HEK293 (cell line): ENCODE measurements at regions not wholly inside any gene's neighbourhood (a gene's known extent, or its start where the extent isn't known, plus 50 kb on each side); places are given as distances from the start of the nearest gene placed in this dataset.

Source experiments
- CTCF ChIA-PET: fragments of 350-600 bp; formaldehyde crosslinking; extraction: SDS; loops from one replicate; lab custom pipeline; 2021; ENCODE audit warnings: antibody characterized with exemption; lab: Yijun Ruan, JAX
- POLR2A ChIA-PET: fragments of 300-600 bp; formaldehyde crosslinking; extraction: SDS; loops from one replicate; lab custom pipeline; 2020; ENCODE audit warnings: antibody characterized with exemption, inconsistent platforms; lab: Yijun Ruan, JAX
- H3K27ac ChIP-seq: fragments of 200-500 bp; sonication (Bioruptor generic); 2 replicates; pipeline ENCODE4 v1.5.1; 2014; ENCODE audit warnings: low read depth, low read length, control low read depth, inconsistent platforms; ENCODE audit errors: extremely low read depth
- H3K36me3 ChIP-seq, 2 experiments: fragments of 200-500 bp in 1 of 2; sonication (Bioruptor generic) in 1 of 2; 1 replicate in 1 of 2; 2 replicates in 1 of 2; pipeline ENCODE4 v1.5.1; 2014 to 2017; ENCODE audit warnings: inconsistent platforms in 2 of 2, low read length in 2 of 2; ENCODE audit not compliant: control insufficient read depth in 2 of 2, insufficient read depth in 1 of 2
- H3K4me1 ChIP-seq: fragments of 200-500 bp; sonication (Bioruptor generic); 2 replicates; pipeline ENCODE4 v1.5.1; 2014; ENCODE audit warnings: mild to moderate bottlenecking, low read length, inconsistent platforms; ENCODE audit not compliant: control insufficient read depth, insufficient read depth
- H3K4me3 ChIP-seq: 2 replicates; pipeline ENCODE4 v1.5.1; 2011; ENCODE audit warnings: low read depth, mild to moderate bottlenecking, control low read depth, low read length, moderate library complexity
- H3K9me3 ChIP-seq: fragments of 200-500 bp; sonication (Bioruptor generic); 2 replicates; pipeline ENCODE4 v1.5.1; 2014; ENCODE audit warnings: low read depth, low read length, inconsistent platforms; ENCODE audit not compliant: control insufficient read depth, insufficient read depth
- HOXD13 ChIP-seq: sonication (generic); formaldehyde crosslinking; IDR thresholded peaks from 2 replicates; pipeline ENCODE4 v1.8.0; 2022; ENCODE audit warnings: missing genetic modification reagents, borderline replicate concordance
- KLF1 ChIP-seq: fragments of 450-650 bp; formaldehyde crosslinking; IDR thresholded peaks from 2 replicates; pipeline ENCODE4 v1.5.1; 2016; ENCODE audit warnings: missing biosample characterization, missing genetic modification characterization
- SCRT2 ChIP-seq: fragments of 450-650 bp; formaldehyde crosslinking; IDR thresholded peaks from 2 replicates; pipeline ENCODE4 v1.5.1; 2016; ENCODE audit warnings: missing biosample characterization, missing genetic modification characterization
- ZBTB17 ChIP-seq: fragments of 450-650 bp; formaldehyde crosslinking; IDR thresholded peaks from 2 replicates; pipeline ENCODE4 v1.5.1; 2016; ENCODE audit warnings: missing biosample characterization, missing genetic modification characterization
- ZNF114 ChIP-seq: fragments of 450-650 bp; formaldehyde crosslinking; IDR thresholded peaks from 2 replicates; pipeline ENCODE4 v1.5.0; 2017; ENCODE audit warnings: missing biosample characterization, missing genetic modification characterization
- ZNF121 ChIP-seq: fragments of 450-650 bp; formaldehyde crosslinking; IDR thresholded peaks from 2 replicates; pipeline ENCODE4 v1.5.1; 2016; ENCODE audit warnings: missing biosample characterization, missing genetic modification characterization
- ZNF146 ChIP-seq: fragments of 450-650 bp; formaldehyde crosslinking; IDR thresholded peaks from 2 replicates; pipeline ENCODE4 v1.5.1; 2016; ENCODE audit warnings: missing biosample characterization, missing genetic modification characterization
- ZNF202 ChIP-seq: fragments of 450-650 bp; formaldehyde crosslinking; IDR thresholded peaks from 2 replicates; pipeline ENCODE4 v1.5.1; 2016; ENCODE audit warnings: missing biosample characterization, missing genetic modification characterization, borderline replicate concordance
- ZNF274 ChIP-seq, 2 experiments: fragments of 200-500 bp in 1 of 2; fragments of 450-650 bp in 1 of 2; sonication (Bioruptor generic) in 1 of 2; formaldehyde crosslinking in 1 of 2; IDR thresholded peaks; 2 replicates each; pipeline versions ENCODE4 v1.5.1 to v1.6.1; 2014 to 2016; ENCODE audit warnings: borderline replicate concordance in 1 of 2, inconsistent platforms in 1 of 2, low read length in 1 of 2, missing biosample characterization in 1 of 2, missing genetic modification characterization in 1 of 2
- ZNF37A ChIP-seq: fragments of 450-650 bp; IDR thresholded peaks from 2 replicates; pipeline ENCODE4 v1.5.1; 2018; ENCODE audit warnings: missing biosample characterization, missing genetic modification characterization
- ZNF473 ChIP-seq: fragments of 450-650 bp; formaldehyde crosslinking; IDR thresholded peaks from 2 replicates; pipeline ENCODE4 v1.5.1; 2017; ENCODE audit warnings: missing biosample characterization, missing genetic modification characterization
- ZNF544 ChIP-seq: fragments of 450-650 bp; formaldehyde crosslinking; IDR thresholded peaks from 2 replicates; pipeline ENCODE4 v1.5.0; 2017; ENCODE audit warnings: missing biosample characterization, missing genetic modification characterization
- ZNF561 ChIP-seq: fragments of 450-650 bp; IDR thresholded peaks from 2 replicates; pipeline ENCODE4 v1.5.1; 2018; ENCODE audit warnings: missing biosample characterization, missing genetic modification characterization, borderline replicate concordance
- ZNF660 ChIP-seq: fragments of 450-650 bp; IDR thresholded peaks from 2 replicates; pipeline ENCODE4 v1.5.1; 2018; ENCODE audit warnings: missing biosample characterization, mild to moderate bottlenecking, missing genetic modification characterization
- ZNF701 ChIP-seq: fragments of 450-650 bp; formaldehyde crosslinking; IDR thresholded peaks from 2 replicates; pipeline ENCODE4 v1.5.1; 2016; ENCODE audit warnings: missing biosample characterization, missing genetic modification characterization
- ZNF776 ChIP-seq: fragments of 450-650 bp; formaldehyde crosslinking; IDR thresholded peaks from 2 replicates; pipeline ENCODE4 v1.5.0; 2017; ENCODE audit warnings: missing biosample characterization, missing genetic modification characterization, borderline replicate concordance
- ZNF792 ChIP-seq: fragments of 450-650 bp; formaldehyde crosslinking; IDR thresholded peaks from 2 replicates; pipeline ENCODE4 v1.5.1; 2016; ENCODE audit warnings: missing biosample characterization, missing genetic modification characterization
- TF ChIP-seq, protein P1 (sequence below): fragments of 450-650 bp; IDR thresholded peaks from 2 replicates; pipeline ENCODE4 v1.5.1; 2018; ENCODE audit warnings: missing biosample characterization, missing genetic modification characterization
- TF ChIP-seq, protein P2 (sequence below): fragments of 450-650 bp; formaldehyde crosslinking; IDR thresholded peaks from 2 replicates; pipeline ENCODE4 v1.5.1; 2017; ENCODE audit warnings: missing biosample characterization, missing genetic modification characterization
- TF ChIP-seq, protein P3 (sequence below): fragments of 450-650 bp; formaldehyde crosslinking; IDR thresholded peaks from 2 replicates; pipeline ENCODE4; 2016; ENCODE audit warnings: missing biosample characterization, missing genetic modification characterization
- TF ChIP-seq, protein P4 (sequence below): fragments of 450-650 bp; formaldehyde crosslinking; IDR thresholded peaks from 2 replicates; pipeline ENCODE4 v1.5.1; 2016; ENCODE audit warnings: missing biosample characterization, missing genetic modification characterization

DNA sequence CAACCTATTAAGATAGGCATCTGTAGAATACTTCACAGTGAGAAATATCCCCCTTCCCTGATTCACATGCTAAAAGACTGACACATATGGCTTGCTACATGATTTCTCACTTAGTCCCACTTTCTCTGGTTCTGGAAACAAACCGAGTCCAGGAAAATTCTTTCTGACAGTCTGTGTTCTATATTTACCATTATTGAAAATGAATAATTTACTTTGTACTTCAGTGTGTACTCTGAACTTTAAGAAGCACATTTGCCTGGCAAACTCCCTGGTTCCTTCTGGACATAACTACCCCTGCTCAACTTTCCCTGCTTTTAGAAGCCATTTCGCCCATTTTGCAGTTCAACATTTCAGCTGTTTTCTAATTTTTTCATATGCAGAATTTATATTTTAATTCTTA, 53.6 kb downstream of the APCS start:
- CTCF ChIA-PET: no interaction called here
- Histone ChIP-seq H3K4me1 (no peaks in the 10 kb centered on the region), H3K27ac (no peak overlapping the region), H3K4me3 (no peak overlapping the region), H3K9me3 (no peaks in the 10 kb centered on the region), H3K36me3 (no peaks in the 10 kb centered on the region)
- POLR2A ChIA-PET: no interaction called here
- TF ChIP-seq ZNF792 (no peak), SCRT2 (tag by site-specific recombination) (no peak), ZNF202 (tag by site-specific recombination) (no peak), ZNF114 (tag by site-specific recombination) (no peak), ZNF544 (tag by site-specific recombination) (no peak), ZNF561 (tag by site-specific recombination) (no peak), ZNF146 (tag by site-specific recombination) (no peak)
- TF ChIP-seq, protein P1, sequence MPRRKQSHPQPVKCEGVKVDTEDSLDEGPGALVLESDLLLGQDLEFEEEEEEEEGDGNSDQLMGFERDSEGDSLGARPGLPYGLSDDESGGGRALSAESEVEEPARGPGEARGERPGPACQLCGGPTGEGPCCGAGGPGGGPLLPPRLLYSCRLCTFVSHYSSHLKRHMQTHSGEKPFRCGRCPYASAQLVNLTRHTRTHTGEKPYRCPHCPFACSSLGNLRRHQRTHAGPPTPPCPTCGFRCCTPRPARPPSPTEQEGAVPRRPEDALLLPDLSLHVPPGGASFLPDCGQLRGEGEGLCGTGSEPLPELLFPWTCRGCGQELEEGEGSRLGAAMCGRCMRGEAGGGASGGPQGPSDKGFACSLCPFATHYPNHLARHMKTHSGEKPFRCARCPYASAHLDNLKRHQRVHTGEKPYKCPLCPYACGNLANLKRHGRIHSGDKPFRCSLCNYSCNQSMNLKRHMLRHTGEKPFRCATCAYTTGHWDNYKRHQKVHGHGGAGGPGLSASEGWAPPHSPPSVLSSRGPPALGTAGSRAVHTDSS: no peak

DNA sequence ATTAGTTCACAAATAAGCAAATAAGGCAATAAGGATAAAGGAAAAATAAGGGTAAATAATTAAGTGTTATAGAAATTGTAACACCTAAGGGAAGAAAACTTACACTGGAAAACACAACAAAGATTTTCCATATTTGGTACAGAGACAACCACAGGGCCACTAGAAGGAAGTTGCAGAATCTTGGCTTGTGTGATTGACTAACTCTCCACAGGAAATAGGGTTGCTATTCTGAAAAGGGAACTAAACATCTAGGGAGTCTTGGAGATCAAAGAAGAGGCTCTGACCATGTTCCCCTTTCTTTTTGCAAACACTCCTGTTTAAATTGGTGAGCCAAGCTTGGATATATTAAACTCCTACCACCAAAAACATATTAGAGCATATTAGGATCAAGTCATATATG, 59.1 kb downstream of the APCS start:
- Histone ChIP-seq H3K4me3 (no peak overlapping the region), H3K27ac (no peak overlapping the region), H3K9me3 (no peaks in the 10 kb centered on the region), H3K36me3 (no peaks in the 10 kb centered on the region)
- ChIA-PET POLR2A (no interaction called here), CTCF (no interaction called here)
- TF ChIP-seq, protein P2, sequence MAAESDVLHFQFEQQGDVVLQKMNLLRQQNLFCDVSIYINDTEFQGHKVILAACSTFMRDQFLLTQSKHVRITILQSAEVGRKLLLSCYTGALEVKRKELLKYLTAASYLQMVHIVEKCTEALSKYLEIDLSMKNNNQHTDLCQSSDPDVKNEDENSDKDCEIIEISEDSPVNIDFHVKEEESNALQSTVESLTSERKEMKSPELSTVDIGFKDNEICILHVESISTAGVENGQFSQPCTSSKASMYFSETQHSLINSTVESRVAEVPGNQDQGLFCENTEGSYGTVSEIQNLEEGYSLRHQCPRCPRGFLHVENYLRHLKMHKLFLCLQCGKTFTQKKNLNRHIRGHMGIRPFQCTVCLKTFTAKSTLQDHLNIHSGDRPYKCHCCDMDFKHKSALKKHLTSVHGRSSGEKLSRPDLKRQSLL: no peak
- TF ChIP-seq ZNF561 (tag by site-specific recombination) (no peak), HOXD13 (CRISPR knock-in tag) (no peak), ZNF274 (IDR thresholded peaks at IDR 0.05; ENCODE audit: low read length) (no peak), ZNF274 (tag by site-specific recombination; IDR thresholded peaks at IDR 0.05; ENCODE audit: borderline replicate concordance) (no peak), ZNF776 (tag by site-specific recombination) (no peak), ZNF121 (tag by site-specific recombination) (no peak), ZBTB17 (tag by site-specific recombination) (no peak), ZNF473 (tag by site-specific recombination) (no peak), ZNF37A (no peak), ZNF660 (tag by site-specific recombination) (no peak), ZNF701 (no peak), KLF1 (tag by site-specific recombination) (no peak)
- TF ChIP-seq, protein P3, sequence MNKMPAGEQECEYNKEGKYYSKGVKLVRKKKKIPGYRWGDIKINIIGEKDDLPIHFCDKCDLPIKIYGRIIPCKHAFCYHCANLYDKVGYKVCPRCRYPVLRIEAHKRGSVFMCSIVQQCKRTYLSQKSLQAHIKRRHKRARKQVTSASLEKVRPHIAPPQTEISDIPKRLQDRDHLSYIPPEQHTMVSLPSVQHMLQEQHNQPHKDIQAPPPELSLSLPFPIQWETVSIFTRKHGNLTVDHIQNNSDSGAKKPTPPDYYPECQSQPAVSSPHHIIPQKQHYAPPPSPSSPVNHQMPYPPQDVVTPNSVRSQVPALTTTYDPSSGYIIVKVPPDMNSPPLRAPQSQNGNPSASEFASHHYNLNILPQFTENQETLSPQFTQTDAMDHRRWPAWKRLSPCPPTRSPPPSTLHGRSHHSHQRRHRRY: no peak
- TF ChIP-seq, protein P4, sequence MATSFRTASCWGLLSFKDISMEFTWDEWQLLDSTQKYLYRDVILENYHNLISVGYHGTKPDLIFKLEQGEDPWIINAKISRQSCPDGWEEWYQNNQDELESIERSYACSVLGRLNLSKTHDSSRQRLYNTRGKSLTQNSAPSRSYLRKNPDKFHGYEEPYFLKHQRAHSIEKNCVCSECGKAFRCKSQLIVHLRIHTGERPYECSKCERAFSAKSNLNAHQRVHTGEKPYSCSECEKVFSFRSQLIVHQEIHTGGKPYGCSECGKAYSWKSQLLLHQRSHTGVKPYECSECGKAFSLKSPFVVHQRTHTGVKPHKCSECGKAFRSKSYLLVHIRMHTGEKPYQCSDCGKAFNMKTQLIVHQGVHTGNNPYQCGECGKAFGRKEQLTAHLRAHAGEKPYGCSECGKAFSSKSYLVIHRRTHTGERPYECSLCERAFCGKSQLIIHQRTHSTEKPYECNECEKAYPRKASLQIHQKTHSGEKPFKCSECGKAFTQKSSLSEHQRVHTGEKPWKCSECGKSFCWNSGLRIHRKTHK: no peak
- TF ChIP-seq, all 188 proteins: peak for 0
- no peaks in the 10 kb centered on the region for H3K4me1 ChIP-seq
